Body of pancreas (tissue), 4 donors: ENCODE measurements at regions not wholly inside any gene's neighbourhood (a gene's known extent, or its start where the extent isn't known, plus 50 kb on each side); places are given as distances from the start of the nearest gene placed in this dataset.

Source experiments
- ATAC-seq: fragments of 150-250 bp; one replicate; pipeline ENCODE4 v1.9.1; 2016
- DNase-seq, 4 donors: peaks; one replicate each; pipeline ENCODE4 v3.0.0-alpha.2; 2019
- H3K27ac ChIP-seq, 4 donors: fragments of 200-600 bp; sonication (generic); 1 replicate in 3 of 4; 2 replicates in 1 of 4; pipeline versions ENCODE4 v1.5.1 to v1.6.1; 2016 to 2019; ENCODE audit warnings: mild to moderate bottlenecking in 1 of 4, mixed read lengths in 1 of 4, moderate library complexity in 1 of 4
- H3K27me3 ChIP-seq, 2 donors: fragments of 200-600 bp; sonication (generic); one replicate each; pipeline ENCODE4 v1.6.0; 2016; ENCODE audit warnings: mild to moderate bottlenecking in 1 of 2
- H3K36me3 ChIP-seq, 2 donors: fragments of 200-600 bp; sonication (generic); replicated peaks in 1 of 2; 2 replicates each; pipeline ENCODE4 v1.5.1; 2016; ENCODE audit warnings: low read depth in 2 of 2; ENCODE audit not compliant: insufficient read depth in 1 of 2
- H3K4me1 ChIP-seq: fragments of 200-600 bp; sonication (generic); one replicate; pipeline ENCODE4 v1.6.0; 2016
- H3K4me3 ChIP-seq, 2 donors: fragments of 200-600 bp; sonication (generic); 1 replicate in 1 of 2; 2 replicates in 1 of 2; pipeline ENCODE4 v1.5.1; 2016 to 2019
- H3K9me3 ChIP-seq, 3 donors: fragments of 200-600 bp; sonication (generic); 1 replicate in 2 of 3; 2 replicates in 1 of 3; pipeline ENCODE4 v1.5.1; 2016
- CTCF ChIP-seq, 7 experiments: fragments of 450-650 bp in 4 of 7; fragments of 200-600 bp in 3 of 7; sonication (generic) in 3 of 7; IDR thresholded peaks; one replicate each; pipeline ENCODE4 v1.5.1; 2016 to 2019; ENCODE audit warnings: antibody characterized with exemption in 7 of 7
- POLR2A ChIP-seq, 3 donors: fragments of 450-650 bp; IDR thresholded peaks; one replicate each; pipeline ENCODE4 v1.6.1; 2016; ENCODE audit warnings: antibody characterized with exemption in 3 of 3, mild to moderate bottlenecking in 2 of 3
- WGBS, 2 donors: methylation state at CpG; one replicate each; pipeline ENCODE4 v1.1.5; 2017; 5-methylcytosine and 5-hydroxymethylcytosine counted together
- intact Hi-C: fragments of 100-400 bp; cut with DNase I; formaldehyde crosslinking; loops from one replicate; pipeline ENCODE4 v1.15.1; 2023

- Histone ChIP-seq H3K9me3 (peaks cover 0 to 9% (median 0%) of the 10 kb centered on the region in 3 donors), H3K4me1 (no peaks in the 10 kb centered on the region), H3K27me3 (no peaks in the 10 kb centered on the region), H3K27ac (no peak overlapping the region), H3K36me3 (no peaks in the 10 kb centered on the region), H3K4me3 (no peak overlapping the region)
- ATAC-seq (no peak), DNase-seq (no peak)
- TF ChIP-seq POLR2A (IDR thresholded peaks at IDR 0.05) (no peak), CTCF (IDR thresholded peaks at IDR 0.05) (no peak)
- 81 to 85% methylated on average over 1 of the region's 1 CpG for WGBS, 2 donors
- intact Hi-C loops = no loop called here
Measured at GRCh38 chr6:141501616-141502015, 631.1 kb upstream of the GJE1 start.

GRCh38 chr6:141498977-141499376, 633.7 kb upstream of the GJE1 start:
- no peak overlapping the region for H3K4me3 ChIP-seq
- H3K27me3 ChIP-seq = no peaks in the 10 kb centered on the region
- 53 to 62% methylated on average over 3 of the region's 3 CpGs for WGBS, 2 donors
- no peak for ATAC-seq
- H3K4me1 ChIP-seq = no peaks in the 10 kb centered on the region
- H3K27ac ChIP-seq = no peak overlapping the region
- TF ChIP-seq CTCF (IDR thresholded peaks at IDR 0.05) (no peak), POLR2A (IDR thresholded peaks at IDR 0.05) (no peak)
- intact Hi-C loops = no loop called here
- H3K36me3 ChIP-seq = no peaks in the 10 kb centered on the region
- no peak for DNase-seq
- H3K9me3 ChIP-seq = no peaks in the 10 kb centered on the region

- Histone ChIP-seq H3K4me1 (no peaks in the 10 kb centered on the region), H3K36me3 (no peaks in the 10 kb centered on the region), H3K27me3 (no peaks in the 10 kb centered on the region), H3K4me3 (no peak overlapping the region), H3K9me3 (no peaks in the 10 kb centered on the region), H3K27ac (no peak overlapping the region)
- DNase-seq (no peak), ATAC-seq (no peak)
- intact Hi-C loops = no loop called here
- TF ChIP-seq POLR2A (IDR thresholded peaks at IDR 0.05) (no peak), CTCF (IDR thresholded peaks at IDR 0.05) (no peak)
- WGBS, 2 donors = 68 to 73% methylated on average over 2 of the region's 2 CpGs
Measured at GRCh38 chr6:141492521-141493284, 640.0 kb upstream of the GJE1 start.

- no peak overlapping the region for H3K27ac ChIP-seq
- no peaks in the 10 kb centered on the region for H3K4me1 ChIP-seq
- H3K27me3 ChIP-seq = no peaks in the 10 kb centered on the region
- intact Hi-C loops = no loop called here
- no peaks in the 10 kb centered on the region for H3K36me3 ChIP-seq
- TF ChIP-seq CTCF (IDR thresholded peaks at IDR 0.05) (no peak), POLR2A (IDR thresholded peaks at IDR 0.05) (no peak)
- no peak overlapping the region for H3K4me3 ChIP-seq
- no peak for DNase-seq
- no peak for ATAC-seq
- H3K9me3 ChIP-seq = no peaks in the 10 kb centered on the region
Measured at GRCh38 chr6:141491684-141492083, 641.0 kb upstream of the GJE1 start.

GRCh38 chr6:141490982-141491381, 641.7 kb upstream of the GJE1 start:
- no peak for ATAC-seq
- no peaks in the 10 kb centered on the region for H3K36me3 ChIP-seq
- intact Hi-C loops = no loop called here
- TF ChIP-seq POLR2A (IDR thresholded peaks at IDR 0.05) (no peak), CTCF (IDR thresholded peaks at IDR 0.05) (no peak)
- no peak overlapping the region for H3K4me3 ChIP-seq
- no peak for DNase-seq
- no peaks in the 10 kb centered on the region for H3K9me3 ChIP-seq
- no peaks in the 10 kb centered on the region for H3K4me1 ChIP-seq
- WGBS, 2 donors = 75 to 84% methylated on average over 3 of the region's 3 CpGs
- no peak overlapping the region for H3K27ac ChIP-seq
- H3K27me3 ChIP-seq = no peaks in the 10 kb centered on the region
